GM21526 (cell line): ENCODE measurements at regions not wholly inside any gene's neighbourhood (a gene's known extent, or its start where the extent isn't known, plus 50 kb on each side); places are given as distances from the start of the nearest gene placed in this dataset.

Experiments used
- ATAC-seq: cut with Tn5 transposase; IDR thresholded peaks from one replicate; pipeline ENCODE4 v1.9.1; 2021; ENCODE audit warnings: moderate library complexity; ENCODE audit not compliant: unreplicated experiment, low FRiP score

DNA sequence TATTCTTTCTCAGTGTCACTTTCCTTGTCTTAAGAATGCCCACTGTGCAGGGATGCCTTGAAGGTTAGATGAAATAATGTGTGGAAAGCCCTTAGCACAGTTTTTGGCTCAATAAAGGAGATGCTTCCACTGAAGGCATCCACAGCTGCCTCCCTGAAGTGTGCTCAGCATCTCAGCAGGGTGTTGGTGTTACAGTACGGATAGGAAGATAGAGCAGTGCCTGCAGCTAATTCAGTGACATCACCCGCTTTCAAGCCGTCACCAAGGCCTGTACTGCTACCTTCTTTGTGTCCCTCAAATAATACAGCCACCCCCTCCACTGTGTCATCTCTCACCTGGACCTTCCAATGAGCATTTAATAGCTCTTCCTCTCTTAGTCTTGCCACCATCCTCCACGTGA lies 59.0 kb downstream of the NDUFS5 start:
- ATAC-seq: no peak

DNA sequence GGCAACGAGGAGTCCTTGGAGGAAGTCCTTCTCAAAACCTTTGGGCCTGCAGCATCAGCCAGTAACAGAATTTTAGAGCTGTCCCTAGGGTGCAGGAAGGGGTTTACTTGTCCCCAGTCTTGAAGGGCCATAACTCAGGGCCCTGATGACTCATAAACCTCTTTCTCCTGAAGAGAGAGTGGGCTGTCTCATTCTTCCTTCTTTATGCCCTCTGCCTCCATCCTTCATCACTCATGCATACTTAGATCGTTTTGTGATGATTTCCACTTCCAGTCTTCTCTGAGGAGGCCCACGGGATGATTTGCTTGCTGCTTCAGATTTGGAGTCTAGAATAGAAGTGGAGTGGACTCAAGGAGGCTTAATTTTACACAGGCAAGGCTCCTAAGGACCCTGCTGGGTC lies 60.2 kb downstream of the NDUFS5 start:
- no peak for ATAC-seq

GRCh38 chr1:39086865-39087409 lies 60.8 kb downstream of the NDUFS5 start:
- no peak for ATAC-seq

- ATAC-seq: no peak
Observed at GRCh38 chr1:39087435-39087834, 61.3 kb downstream of the NDUFS5 start.

- ATAC-seq: no peak
Observed at GRCh38 chr1:39088658-39089057, 62.5 kb downstream of the NDUFS5 start.

GRCh38 chr1:39089931-39090521 lies 63.9 kb downstream of the NDUFS5 start:
- ATAC-seq: no peak

GRCh38 chr1:39090757-39091380 lies 64.7 kb downstream of the NDUFS5 start:
- ATAC-seq: no peak

DNA sequence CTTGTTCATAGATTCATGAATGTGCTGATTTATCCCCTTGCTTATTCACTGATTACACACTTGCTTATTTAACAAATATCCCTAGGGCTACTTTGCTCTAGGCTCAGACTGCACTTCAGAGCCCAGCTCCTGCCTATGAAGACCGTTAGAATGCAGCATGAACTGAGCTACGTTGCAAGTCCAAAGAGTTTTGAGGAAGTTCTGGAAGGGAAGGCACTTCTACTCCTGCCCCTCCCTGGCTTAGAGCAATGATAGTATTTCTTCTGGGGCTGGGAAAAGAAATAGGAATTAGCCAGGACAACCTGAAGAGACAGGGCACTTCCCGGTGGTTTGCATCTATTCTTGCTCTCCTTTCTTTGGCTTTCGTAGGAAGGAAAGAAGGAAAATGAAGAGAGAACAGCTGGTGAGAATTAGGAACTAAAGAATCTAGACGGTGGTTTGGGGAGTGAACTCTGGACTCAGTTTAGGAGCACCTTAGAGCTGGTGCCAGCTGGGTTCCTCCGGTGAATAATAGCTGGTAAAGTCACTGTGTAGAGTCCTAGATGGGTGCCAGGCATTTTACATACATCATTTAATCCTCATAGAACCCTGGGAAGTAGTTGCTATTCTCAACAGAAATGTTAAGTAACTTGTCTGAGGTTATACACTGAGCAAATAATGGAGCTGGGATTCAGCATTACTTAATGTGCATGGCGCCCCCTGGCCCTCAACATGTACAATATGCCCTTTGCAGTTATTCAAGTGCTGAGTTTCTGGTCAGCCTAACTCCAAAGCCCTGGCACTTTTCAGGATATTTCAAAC lies 65.9 kb downstream of the NDUFS5 start:
- ATAC-seq: no peak

DNA sequence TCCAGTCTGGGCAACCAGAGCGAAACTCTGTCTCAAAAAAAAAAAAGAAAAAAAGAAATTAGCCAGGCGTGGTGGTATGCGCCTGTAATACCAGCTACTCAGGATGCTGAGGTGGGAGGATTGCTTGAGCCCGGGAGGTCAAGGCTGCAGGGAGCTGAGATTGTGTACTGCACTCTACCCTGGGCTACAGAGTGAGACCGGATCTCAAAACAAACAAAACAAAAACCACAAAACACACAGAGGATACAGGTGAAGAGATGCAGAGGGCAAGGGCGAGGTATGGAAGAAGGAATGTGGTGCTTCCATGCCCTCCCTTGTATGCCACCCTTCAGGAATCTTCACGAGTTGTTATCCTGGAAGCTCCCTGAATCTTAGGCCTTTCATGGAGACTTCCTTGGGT lies 68.5 kb downstream of the NDUFS5 start:
- ATAC-seq: no peak

DNA sequence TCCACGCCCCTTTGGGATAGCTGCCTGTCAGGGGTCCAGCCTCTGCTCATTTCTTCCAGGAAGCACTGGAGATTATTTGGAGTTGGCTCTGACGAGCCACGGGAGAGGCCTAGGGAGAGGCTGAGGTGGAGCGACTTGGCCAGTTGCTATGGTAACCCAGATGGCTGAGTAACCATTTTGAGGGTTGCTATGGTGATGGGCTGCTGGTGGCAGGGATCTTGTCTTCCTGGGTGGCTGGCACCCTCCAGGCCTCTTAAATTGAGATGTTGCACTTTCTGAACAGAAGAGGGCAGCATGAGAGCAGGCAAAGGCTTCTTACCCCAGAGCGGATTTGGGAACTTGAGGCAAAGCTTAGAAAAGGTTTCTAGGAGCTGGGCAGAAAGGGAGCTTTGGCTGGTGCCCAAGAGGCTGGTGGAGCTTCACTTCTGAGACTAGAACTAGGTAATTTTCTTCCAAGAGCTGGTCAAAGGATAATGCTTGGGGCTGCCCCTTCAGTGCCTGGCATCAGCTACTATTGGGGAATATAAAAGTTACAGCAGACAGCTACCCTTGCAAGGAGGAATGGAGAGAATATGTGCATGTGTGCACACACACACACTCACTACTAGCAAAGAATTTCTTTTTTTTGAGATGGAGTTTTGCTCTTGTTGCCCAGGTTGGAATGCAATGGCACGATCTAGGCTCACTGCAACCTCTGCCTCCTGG lies 72.5 kb downstream of the NDUFS5 start:
- ATAC-seq: no peak

DNA sequence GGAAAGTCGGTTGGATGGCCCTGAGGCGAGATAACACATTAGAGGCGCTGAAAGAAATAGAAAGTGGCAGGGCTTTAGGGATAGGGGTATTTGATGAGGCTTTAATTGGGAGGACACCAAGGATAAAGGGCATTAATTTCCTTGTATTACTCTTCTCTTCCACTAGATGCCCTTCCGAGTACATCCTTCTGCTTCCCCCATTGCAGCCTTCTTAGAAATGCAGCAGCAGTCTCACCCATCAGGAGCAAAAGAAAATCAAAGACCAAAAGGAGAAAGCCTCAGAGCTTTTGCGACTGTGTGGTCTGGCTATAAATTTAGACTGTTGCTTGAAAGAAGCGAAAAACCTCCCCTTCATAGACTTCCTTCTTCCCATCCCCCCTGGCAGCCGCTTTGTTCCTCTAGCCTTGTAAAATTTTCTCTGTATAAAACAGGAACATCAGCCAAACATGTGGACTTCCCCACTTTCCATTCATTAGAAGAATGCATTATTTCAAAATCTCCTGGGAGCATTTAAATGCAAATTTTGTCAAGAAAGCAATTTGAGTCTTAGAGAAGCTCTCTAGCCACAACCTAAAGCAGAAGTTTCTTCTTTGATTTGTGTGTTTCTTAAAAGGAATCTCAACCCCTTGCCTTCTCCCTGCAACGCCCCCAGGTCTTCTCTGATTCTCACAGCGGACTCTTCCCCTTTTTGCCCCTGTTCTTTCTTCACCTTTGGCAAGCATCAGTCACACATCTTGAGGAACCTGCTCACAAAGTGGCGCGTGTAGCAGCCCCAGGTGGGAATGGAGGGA lies 76.6 kb downstream of the NDUFS5 start:
- no peak for ATAC-seq

DNA sequence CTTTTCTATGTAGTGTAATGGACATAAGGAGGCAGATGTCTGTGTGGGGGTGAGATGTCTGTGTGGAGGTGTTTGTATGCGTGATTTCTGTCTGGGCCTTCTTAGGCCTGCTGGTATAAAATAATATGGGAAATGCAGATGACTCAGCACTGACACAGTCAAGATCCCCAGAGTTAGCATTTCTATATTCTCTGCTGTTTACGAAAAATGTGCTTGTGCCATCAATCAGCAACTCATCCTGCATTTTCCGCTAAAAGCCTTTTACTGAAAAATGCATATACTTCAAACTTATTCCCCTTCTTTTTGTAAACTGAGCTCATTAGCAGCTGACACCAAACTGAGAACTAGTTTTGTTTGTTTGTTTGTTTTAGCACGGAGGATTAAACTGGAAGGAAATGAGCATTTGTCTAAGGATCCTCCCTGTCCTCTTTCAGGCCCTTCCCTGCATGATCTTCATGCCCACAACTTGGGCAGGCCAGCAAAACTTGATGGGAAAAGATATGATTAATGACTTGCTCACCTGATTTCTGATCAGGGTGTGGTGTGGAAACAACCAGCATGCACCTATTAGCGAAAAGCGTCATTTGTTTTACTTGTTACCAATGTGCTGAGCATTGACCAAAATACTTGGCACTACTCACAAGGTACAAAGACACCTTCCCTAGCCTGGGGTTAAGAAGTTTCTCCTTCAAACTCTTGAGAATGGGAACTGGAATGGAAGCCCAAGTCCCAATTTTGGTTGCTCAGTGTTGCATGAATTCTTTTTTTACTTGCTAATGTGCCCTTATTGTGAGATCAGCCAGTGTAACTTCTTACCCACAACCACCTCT lies 77.4 kb downstream of the NDUFS5 start:
- ATAC-seq: no peak

- ATAC-seq: no peak
Observed at GRCh38 chr1:39104158-39105060, 78.3 kb downstream of the NDUFS5 start.

DNA sequence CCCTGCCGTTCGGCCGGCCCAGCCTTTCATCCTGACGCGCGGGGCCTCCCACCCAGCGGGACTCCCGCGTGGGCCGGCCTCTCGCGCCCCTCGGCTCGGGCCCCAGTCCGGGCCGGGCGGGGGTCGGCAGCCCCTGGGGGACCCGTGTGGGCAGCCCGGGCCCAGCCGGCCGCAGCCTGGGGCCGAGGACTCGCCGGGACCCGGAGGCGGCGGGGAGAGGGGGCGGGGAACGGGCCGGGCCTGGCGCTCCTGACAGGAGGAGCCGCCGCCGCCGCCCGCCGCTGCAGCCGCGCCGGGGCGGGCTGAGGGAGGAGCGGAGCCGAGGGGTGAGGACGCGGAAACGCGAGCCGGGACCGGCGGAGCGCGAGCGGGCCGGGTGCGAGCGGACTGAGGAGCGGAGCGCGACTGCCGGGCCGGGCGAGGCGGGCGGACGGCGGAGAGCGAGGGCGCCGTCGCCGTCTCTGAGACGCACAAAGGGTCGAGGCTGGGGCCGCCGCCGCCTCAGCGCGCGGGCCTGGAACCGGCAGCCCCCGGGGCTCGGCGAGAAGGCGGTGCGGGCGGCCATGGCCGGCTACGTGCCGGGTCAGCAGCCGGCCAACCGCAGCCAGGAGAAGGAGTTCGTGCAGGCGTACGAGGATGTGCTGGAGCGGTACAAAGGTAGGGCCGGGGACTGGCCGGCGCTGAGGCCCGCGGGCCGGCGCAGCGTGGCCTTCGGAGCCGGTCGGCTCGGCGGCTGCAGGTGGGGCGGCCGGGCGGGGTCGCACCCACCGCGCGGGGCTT lies 79.1 kb downstream of the NDUFS5 start:
- ATAC-seq: peak; percentile 40

GRCh38 chr1:39105841-39106765 lies 80.0 kb downstream of the NDUFS5 start:
- peak; percentile 13 for ATAC-seq

- ATAC-seq: no peak
Observed at GRCh38 chr1:39106801-39107327, 80.7 kb downstream of the NDUFS5 start.
